ENCODE measurements at regions not wholly inside any gene's neighbourhood (a gene's known extent, or its start where the extent isn't known, plus 50 kb on each side); places are given as distances from the start of the nearest gene placed in this dataset.

GRCh38 chr3:28088811-28089526 lies 152.4 kb upstream of the CMC1 start:
- Histone ChIP-seq H3K4me3 (no peak overlapping the region), H3K9me3 (no peaks in the 10 kb centered on the region), H3K27me3 (no peaks in the 10 kb centered on the region), H3K27ac (no peak overlapping the region), H3K36me3 (no peaks in the 10 kb centered on the region), H3K4me1 (no peaks in the 10 kb centered on the region)
- TF ChIP-seq CTCF (IDR thresholded peaks at IDR 0.05) = no peak
- no peak for DNase-seq
- ATAC-seq = no peak
- intact Hi-C loops (cut with DNase I) = no loop called here

- Histone ChIP-seq H3K27me3 (no peaks in the 10 kb centered on the region), H3K36me3 (no peaks in the 10 kb centered on the region), H3K4me1 (no peaks in the 10 kb centered on the region), H3K4me3 (no peak overlapping the region), H3K27ac (no peak overlapping the region), H3K9me3 (no peaks in the 10 kb centered on the region)
- no peak for TF ChIP-seq CTCF (IDR thresholded peaks at IDR 0.05)
- DNase-seq (no peak), ATAC-seq (no peak)
- intact Hi-C loops (cut with DNase I) = no loop called here
Measured at GRCh38 chr3:28089527-28089897, 151.9 kb upstream of the CMC1 start.

GRCh38 chr3:28099296-28099695 lies 142.1 kb upstream of the CMC1 start:
- intact Hi-C loops (cut with DNase I) = no loop called here
- DNase-seq (no peak), ATAC-seq (no peak)
- Histone ChIP-seq H3K4me1 (no peaks in the 10 kb centered on the region), H3K4me3 (no peak overlapping the region), H3K27ac (no peak overlapping the region), H3K36me3 (no peaks in the 10 kb centered on the region), H3K27me3 (no peaks in the 10 kb centered on the region), H3K9me3 (peaks cover 3% of the 10 kb centered on the region)
- TF ChIP-seq CTCF (IDR thresholded peaks at IDR 0.05) = no peak

GRCh38 chr3:28101705-28102104 lies 139.7 kb upstream of the CMC1 start:
- no peak overlapping the region for H3K4me3 ChIP-seq
- peaks cover 3% of the 10 kb centered on the region for H3K9me3 ChIP-seq
- intact Hi-C loops (cut with DNase I) = no loop called here
- no peaks in the 10 kb centered on the region for H3K4me1 ChIP-seq
- no peak for ATAC-seq
- no peaks in the 10 kb centered on the region for H3K36me3 ChIP-seq
- H3K27me3 ChIP-seq = no peaks in the 10 kb centered on the region
- TF ChIP-seq CTCF (IDR thresholded peaks at IDR 0.05) = no peak
- H3K27ac ChIP-seq = no peak overlapping the region
- DNase-seq = no peak

- H3K9me3 ChIP-seq = peaks cover 3% of the 10 kb centered on the region
- no peaks in the 10 kb centered on the region for H3K27me3 ChIP-seq
- intact Hi-C loops (cut with DNase I) = no loop called here
- DNase-seq (no peak), ATAC-seq (no peak)
- TF ChIP-seq CTCF (IDR thresholded peaks at IDR 0.05) = no peak
- no peaks in the 10 kb centered on the region for H3K36me3 ChIP-seq
- H3K27ac ChIP-seq = no peak overlapping the region
- no peak overlapping the region for H3K4me3 ChIP-seq
- no peaks in the 10 kb centered on the region for H3K4me1 ChIP-seq
Measured at GRCh38 chr3:28103861-28104260, 137.6 kb upstream of the CMC1 start.
